ENCODE measurements at regions not wholly inside any gene's neighbourhood (a gene's known extent, or its start where the extent isn't known, plus 50 kb on each side); places are given as distances from the start of the nearest gene placed in this dataset.

GRCh38 chr11:69950621-69951020 is 127.5 kb upstream of the ANO1 start:
- TF ChIP-seq RXRA (IDR thresholded peaks at IDR 0.05; ENCODE audit: insufficient read depth, low read depth, low read length), result no peak
- TF ChIP-seq GABPA (IDR thresholded peaks at IDR 0.05; ENCODE audit: borderline replicate concordance, insufficient read depth, low read length), result no peak
- no peak for TF ChIP-seq PHF8 (conservative IDR thresholded peaks at IDR 0.05; ENCODE audit: low read depth, low read length)
- no peak for TF ChIP-seq CTCF (IDR thresholded peaks at IDR 0.05; ENCODE audit: control extremely low read depth in 1 of 3, insufficient read depth in 1 of 3, low read depth in 1 of 3, low read length in 3 of 3)
- no peak for TF ChIP-seq POLR2AphosphoS5 (IDR thresholded peaks at IDR 0.05; ENCODE audit: low read depth, low read length)
- TF ChIP-seq EZH2 (IDR thresholded peaks at IDR 0.05; ENCODE audit: low read depth, low read length, severe bottlenecking), result no peak
- TF ChIP-seq TEAD4 (IDR thresholded peaks at IDR 0.05; ENCODE audit: low read depth, low read length), result no peak
